OCI-LY7 (cell line): ENCODE measurements at regions not wholly inside any gene's neighbourhood (a gene's known extent, or its start where the extent isn't known, plus 50 kb on each side); places are given as distances from the start of the nearest gene placed in this dataset.
A peak's percentile ranks its signal among the peaks of the same experiment; 100 is the strongest.
"Not testable (repeated sequence)": the region's sequence is repeated elsewhere in the genome, so short reads cannot be mapped to it uniquely, and the experiment has no call there.

ENCODE experiments used
- CTCF ChIP-seq: fragments of 200-600 bp; sonication (generic); conservative IDR thresholded peaks from 2 replicates; pipeline ENCODE4 v1.5.1; 2014; ENCODE audit warnings: mild to moderate bottlenecking, antibody characterized with exemption, low read length, moderate library complexity, mixed read lengths
- EZH2phosphoT487 ChIP-seq: fragments of 200-600 bp; sonication (generic); IDR thresholded peaks from 2 replicates; pipeline ENCODE4 v1.6.1; 2018; ENCODE audit warnings: low read depth, borderline replicate concordance, mild to moderate bottlenecking, mixed run types, antibody characterized with exemption, low read length, moderate library complexity, mixed read lengths

- TF ChIP-seq CTCF = peak; percentile 40
- TF ChIP-seq EZH2phosphoT487 = not testable (repeated sequence)
Measured at GRCh38 chr4:138577826-138578225, 335.7 kb upstream of the SLC7A11 start.
